Bone marrow (tissue), 2 donors: ENCODE measurements at regions not wholly inside any gene's neighbourhood (a gene's known extent, or its start where the extent isn't known, plus 50 kb on each side); places are given as distances from the start of the nearest gene placed in this dataset.
"Not testable (repeated sequence)": the region's sequence is repeated elsewhere in the genome, so short reads cannot be mapped to it uniquely, and the experiment has no call there.

Experiments
- DNase-seq, 2 donors: peaks; one replicate each; lab custom pipeline; 2025; lab: John Stamatoyannopoulos, UW

- no peak for DNase-seq
Measured at GRCh38 chr9:17083258-17083657, 51.6 kb upstream of the CNTLN start.

GRCh38 chr9:17082343-17083064 lies 52.3 kb upstream of the CNTLN start:
- no peak for DNase-seq

GRCh38 chr9:17081814-17082213 lies 53.0 kb upstream of the CNTLN start:
- no peak for DNase-seq

DNA sequence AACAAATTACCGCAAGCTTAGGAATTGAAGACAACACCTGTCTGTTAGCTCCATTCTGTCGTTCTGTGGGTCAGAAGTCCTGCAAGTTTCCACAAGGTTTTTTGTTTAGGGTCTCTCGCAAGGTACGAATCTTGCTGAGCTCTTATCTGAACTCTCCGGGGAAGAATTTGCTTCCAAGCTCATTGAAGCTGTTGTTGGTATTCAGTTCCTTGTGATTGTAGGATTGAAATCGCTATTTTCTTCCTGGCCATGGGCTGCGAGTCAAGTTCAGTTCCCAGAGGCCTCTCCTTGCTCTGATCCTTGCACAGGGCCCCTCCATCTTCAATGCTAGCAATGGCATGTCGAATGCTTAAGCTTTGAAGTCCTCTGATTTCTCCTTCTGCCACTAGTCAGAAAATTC lies 53.5 kb upstream of the CNTLN start:
- no peak for DNase-seq

GRCh38 chr9:17075758-17076485 lies 58.9 kb upstream of the CNTLN start:
- DNase-seq = no peak

DNA sequence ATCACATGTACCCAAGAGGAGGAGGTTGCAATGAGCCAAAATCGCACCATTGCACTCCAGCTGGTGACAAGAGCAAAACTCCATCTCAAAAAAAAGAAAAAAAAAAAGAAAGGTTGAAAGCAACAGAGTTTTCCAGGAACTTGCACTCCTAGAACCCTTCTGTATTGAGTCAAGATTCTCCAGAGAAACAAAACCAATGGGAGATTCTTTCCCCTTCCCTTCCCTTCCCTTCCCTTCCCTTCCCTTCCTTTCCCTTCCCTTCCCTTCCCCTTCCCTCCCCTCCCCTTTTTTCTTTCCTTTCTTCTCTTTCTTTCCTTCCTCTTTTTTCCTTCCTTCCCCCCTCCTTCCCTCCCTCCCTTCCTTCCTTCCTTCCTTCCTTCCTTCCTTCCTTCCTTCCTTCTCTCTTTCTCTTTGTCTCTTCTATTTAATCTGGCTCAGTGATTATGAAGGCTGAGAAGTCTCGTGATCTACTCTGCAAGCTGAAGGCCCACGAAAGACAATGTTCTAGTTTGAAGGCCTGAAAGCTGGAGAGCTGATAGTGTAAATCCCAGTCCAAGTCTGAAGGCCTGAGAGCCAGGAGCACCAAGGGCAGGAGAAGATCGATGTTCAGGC lies 59.6 kb upstream of the CNTLN start:
- DNase-seq = no peak

DNA sequence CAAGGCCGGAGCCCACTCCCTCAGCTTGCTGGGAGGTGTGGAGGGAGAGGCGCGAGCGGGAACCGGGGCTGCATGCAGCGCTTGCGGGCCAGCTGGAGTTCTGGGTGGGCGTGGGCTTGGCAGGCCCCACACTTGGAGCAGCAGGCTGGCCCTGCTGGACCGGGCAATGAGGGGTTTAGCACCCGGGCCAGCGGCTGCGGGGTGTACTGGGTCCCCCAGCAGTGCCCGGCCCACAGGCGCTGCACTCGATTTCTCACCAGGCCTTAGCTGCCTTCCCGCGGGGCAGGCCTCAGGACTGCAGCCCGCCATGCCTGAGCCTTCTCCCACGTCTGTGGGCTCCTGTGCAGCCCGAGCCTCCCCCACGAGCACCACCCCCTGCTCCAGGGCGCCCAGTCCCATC lies 62.3 kb upstream of the CNTLN start:
- DNase-seq = not testable (repeated sequence)

GRCh38 chr9:17068671-17069070 lies 66.2 kb upstream of the CNTLN start:
- no peak for DNase-seq

DNA sequence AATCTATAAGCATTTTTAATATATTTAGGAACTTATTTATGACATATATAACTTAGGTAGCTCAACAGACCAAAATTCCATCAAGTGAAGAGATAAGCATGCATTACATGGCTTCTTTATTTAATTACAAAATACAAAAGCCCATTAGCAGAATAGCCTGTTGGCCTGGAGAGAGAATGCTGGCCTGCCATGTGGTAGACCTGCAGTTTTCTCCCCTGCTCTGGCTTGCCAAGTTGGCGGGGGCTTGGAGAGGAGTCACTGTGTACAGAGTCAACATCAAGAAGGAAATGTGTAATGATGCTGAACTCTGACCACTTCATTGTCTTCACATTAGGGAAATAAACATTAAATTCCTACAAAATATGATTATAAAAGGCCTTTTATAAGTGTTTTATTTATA lies 69.8 kb upstream of the CNTLN start:
- no peak for DNase-seq

GRCh38 chr9:17064558-17064957 lies 70.3 kb upstream of the CNTLN start:
- no peak for DNase-seq

DNA sequence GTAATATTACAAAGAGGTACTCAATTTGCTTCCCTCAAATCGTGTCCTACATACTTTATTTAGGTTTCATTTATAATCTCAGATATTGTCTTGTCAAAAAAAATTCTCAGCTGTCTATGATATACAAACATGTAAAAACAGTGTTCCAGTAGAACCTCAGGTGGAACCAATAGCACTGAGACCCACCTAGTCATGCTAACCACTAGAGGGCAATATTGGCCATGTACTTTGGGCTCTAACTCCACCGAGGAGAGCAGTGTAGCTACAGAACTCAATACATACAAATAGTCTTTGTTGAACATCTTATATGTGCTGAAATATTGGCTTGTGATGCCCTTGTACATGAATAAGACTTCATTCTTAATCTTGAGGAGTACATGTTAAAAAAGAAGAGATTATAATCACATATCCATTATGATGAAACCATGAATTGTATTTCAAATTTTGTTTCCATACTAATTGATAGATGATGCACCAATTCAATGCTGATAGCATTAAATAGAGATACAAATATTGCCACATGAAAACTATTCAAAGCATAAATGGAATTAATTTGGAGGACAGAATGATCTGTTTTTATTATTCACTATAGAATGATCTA lies 71.2 kb upstream of the CNTLN start:
- DNase-seq = peak in 1 of 2 donors; percentile 24

DNA sequence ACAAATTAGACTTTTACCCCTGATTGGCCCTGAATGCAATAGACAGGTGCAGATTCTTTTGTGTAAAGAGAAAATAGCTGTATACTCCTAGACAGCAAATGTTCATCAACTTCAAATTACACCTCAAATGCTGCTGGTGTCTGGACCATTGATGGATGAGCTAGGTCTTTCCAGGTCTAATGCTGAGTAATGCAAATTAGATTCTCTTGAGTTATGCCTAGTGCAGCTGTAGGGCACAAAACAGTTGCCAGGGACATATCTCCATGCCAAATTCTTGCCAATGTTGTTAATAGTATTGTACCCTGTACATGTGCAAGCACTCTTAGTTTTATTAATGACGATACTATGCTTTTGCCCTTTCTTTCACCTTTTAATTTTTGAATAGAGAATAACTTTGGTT lies 72.3 kb upstream of the CNTLN start:
- no peak for DNase-seq

- no peak for DNase-seq
Measured at GRCh38 chr9:17060450-17060849, 74.4 kb upstream of the CNTLN start.

- DNase-seq = no peak
Measured at GRCh38 chr9:17059465-17059864, 75.4 kb upstream of the CNTLN start.

DNA sequence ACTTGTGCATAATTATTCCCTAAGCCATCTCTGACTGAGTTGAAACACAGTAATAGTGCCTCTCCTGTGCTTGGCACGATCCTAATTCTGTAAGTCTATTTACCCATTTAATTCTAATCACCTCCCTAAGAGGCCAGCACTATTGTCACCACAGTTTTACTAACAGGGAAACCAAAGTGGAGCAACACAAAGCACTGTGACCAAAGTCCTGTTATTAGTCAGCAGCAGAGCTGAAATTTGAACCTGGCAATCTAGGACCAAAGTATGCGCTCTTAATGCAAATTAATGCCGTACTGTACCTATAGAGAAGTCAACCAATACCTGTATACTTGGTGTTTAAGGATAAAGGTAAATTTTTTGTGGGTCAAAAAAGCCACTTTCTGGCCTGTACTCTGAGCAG lies 77.1 kb upstream of the CNTLN start:
- DNase-seq = no peak

DNA sequence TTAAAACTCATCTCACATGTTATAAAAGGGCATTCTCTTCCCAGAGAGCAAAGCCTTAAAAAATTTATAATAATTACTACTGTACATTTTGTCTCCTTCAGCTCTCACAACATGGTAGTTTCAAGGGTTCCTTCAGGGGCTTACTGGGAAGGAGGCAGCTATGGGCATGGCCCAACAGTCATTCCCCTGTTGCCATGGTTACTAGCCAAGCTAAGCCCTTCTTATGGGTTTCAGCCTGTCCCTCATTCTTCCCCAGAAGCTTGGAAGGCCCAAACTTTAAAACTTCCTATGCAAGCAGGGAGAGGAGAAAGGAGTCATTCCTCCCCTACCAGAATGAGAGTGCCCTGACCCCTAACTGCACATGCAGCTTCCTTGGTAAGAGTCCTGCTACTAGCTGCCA lies 82.2 kb upstream of the CNTLN start:
- no peak for DNase-seq

- DNase-seq = no peak
Measured at GRCh38 chr9:17045381-17045940, 89.4 kb upstream of the CNTLN start.

GRCh38 chr9:17031546-17031945 lies 103.3 kb upstream of the CNTLN start:
- no peak for DNase-seq

DNA sequence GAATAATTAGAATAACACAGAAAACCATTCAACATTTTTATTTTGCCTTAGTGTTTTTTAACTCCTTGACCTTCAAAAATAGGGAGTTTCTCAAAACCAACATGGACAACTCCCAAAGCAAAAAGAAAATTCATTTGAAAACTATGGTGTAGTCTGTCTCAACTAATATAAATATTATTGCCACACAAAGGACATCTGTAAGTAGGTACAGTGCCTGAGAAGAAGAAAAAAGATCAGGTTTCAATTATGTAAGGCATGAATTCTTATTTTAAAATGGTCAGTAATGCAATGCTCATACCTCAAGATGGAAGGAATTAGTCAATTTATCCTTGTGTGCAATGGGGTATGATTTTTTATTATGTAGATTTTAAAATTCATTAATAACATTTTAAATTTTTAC lies 109.6 kb upstream of the CNTLN start:
- no peak for DNase-seq

DNA sequence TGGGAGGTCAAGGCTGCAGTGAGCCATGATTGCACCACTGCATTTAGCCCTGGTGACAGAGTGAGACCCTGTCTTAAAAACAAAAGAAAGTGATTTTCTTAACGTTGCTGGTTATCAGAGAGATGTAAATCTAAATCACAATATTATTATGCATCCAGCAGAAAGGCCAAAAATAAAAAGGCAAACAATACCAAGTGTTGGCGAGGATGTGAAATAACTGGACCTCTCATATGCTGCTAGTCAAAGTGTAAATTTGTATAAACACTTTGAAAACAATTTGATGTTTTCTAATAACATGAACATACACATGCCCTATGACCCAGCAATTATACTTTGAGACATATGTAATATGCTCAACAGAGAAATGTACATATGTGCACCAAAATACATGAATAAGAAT lies 110.7 kb upstream of the CNTLN start:
- no peak for DNase-seq

DNA sequence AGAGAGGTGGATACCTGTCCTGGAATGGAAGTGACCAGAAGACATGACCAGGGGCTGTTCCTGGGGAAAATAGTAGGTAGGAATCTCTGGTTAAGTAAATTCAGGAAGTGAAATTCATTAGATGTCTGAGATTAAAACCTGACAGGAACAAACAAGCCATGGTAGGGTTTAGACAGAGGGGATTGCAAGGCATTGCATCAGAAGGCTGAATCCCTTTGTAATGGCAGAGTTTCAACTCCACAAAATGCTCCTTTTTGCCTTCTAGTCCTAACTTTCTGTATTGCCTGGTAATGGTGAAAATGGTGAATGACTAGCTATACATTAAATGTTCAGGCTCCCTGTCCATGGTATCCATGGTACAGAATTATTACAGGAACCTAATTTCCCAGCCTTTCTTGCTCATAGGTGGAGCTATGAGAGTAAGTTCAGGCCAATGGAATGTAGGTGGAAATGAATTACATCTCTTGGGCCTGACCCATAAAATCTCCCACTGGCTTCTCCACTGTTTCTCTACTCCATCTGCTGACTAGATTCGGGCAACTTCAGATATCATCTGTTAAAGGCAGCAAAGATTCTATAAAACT lies 113.4 kb upstream of the CNTLN start:
- DNase-seq = no peak

- no peak for DNase-seq
Measured at GRCh38 chr9:17019398-17019797, 115.4 kb upstream of the CNTLN start.
